Pulmonary artery endothelial cell (primary cell): ENCODE measurements at regions not wholly inside any gene's neighbourhood (a gene's known extent, or its start where the extent isn't known, plus 50 kb on each side); places are given as distances from the start of the nearest gene placed in this dataset.

Experiments used
- DNase-seq: peaks from one replicate; pipeline ENCODE4 v3.0.0-alpha.2; 2011; ENCODE audit warnings: low read depth, low spot score

DNA sequence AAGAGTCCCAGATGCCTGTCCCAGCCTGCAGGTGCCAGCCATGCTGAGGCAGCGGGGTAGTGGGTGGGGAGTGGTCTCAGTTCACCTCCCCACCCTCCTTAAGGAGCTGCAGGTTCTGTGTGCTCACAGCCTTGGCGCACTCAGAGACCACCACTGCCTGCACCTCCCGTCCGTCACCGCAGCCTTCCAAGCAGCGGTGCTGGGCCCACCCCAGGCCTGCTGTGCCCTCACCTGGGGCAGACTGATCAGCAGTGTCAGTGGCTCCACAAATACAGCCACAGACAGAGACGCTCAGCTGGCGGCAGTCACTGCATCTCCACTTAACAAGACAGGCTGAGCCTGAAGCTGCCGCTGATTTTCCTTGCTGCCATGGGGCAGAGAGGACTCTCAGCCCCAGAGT, 120.2 kb downstream of the RFLNA start:
- DNase-seq, result no peak

DNA sequence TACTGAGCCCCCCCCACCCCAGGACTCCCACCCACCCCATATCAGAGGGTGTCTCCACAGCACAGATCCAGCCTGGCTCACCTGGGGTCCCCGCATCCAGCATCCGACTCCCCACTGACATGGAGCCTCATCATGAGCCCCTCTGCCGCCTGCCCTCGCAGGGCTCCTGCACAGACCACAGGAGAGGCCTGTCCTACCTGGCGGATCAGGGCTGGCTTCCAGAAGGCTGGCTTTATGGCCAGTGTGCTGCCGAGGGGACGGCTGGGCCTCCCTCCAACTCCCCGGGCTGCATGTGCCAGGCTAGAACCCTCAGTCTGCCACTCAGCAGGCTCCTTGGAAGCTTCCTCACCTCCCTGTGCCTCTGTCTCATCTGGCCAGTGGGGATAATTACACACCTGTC, 119.0 kb downstream of the RFLNA start:
- DNase-seq, result no peak

DNA sequence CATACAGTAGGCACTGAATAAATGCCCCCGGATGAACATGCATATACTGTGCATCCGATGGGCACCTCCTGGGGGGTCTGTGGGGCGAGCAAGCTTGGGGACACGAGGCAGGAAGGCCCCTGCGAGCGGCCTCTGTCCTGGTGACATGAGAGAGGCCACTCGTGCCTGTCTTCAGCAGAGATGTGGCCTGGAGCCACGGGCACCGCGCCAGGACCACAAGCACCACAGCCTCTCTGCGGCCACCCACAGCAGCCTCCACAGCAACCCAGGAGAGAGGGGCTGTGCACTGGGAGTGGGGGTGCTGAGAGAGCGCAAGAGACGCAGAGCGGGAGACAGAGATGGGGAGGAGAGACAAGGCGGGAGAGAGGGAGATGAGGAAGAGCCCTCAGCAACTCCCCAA, 118.5 kb downstream of the RFLNA start:
- DNase-seq, result no peak

DNA sequence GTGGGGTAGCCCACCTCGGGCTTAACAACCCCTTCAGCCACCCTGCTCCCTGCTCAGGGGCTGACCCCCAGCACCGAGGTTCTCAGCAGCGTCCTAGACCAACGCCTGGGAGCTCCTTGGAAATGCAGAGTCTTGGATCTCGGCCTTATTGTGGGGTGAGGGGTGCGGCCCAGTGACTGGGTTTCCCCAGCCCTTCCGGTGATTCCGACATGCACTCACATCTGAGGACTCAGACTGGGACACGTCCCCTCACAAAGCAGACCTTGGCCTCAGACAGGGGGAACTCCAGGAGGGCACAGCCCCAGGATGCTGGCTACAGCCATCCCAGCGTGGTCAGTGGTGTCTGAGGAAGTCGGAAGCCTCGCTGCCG, 117.7 kb downstream of the RFLNA start:
- no peak for DNase-seq

DNA sequence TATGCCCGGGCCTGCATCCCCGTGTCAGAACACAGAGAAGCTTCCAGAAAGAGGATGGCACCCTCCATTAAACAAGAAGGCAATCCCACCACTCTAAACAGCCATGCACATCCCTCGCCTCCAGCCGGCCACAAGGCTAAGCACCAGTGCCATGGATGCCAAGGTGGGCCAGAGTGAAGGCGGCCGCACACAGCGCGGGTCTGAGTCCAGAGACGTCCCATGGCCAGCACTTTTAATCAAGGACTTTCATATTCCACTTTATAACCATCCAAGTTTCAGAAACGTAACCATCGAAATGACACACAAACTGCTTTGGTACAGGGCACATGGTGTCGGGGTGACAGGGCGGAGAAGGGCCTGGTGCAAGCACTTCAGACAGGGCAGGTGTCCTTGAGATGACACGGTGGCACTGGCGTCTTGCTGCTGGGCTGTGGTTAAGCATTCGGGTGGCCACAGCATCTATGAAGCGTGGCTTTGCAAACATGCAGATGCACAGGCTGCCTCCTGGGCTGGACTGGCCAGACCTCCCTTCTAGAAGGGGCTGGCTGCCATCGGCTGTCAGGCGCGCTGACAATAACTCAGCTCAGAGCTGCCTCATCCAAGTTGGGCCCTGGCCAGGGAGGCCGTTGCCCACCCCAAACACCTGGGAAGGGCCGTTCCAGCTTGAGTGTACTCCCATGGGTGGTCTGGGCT, 117.2 kb downstream of the RFLNA start:
- DNase-seq, result no peak

DNA sequence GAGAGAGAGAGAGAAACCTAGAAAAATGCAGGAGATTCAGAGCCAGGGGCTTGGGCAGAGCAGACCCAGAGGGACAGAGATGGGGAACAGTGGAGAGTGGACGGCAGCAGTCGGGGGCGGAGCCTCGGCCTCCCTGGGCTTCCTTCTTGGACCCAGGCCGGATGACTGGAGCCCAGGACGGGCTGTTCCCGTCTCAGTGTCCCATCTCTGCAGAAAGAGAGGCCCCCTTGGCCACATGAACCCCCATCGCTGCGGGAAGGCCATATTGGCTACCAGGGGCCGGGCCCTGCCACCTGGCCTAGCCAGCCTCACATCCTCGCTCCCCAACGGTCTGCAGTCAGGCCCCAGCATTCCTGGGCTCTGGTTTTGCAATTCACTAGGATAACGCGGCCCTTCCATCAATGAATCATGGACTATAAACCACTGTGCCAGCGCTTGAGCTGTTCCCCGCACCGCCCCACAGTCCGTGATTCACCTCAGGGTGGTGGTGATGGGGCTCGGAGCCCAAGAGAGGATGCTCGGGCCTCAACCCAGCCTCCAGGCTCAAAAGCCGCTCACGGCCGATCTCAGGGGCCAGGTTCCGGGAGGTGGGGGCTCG, 116.5 kb downstream of the RFLNA start:
- no peak for DNase-seq

DNA sequence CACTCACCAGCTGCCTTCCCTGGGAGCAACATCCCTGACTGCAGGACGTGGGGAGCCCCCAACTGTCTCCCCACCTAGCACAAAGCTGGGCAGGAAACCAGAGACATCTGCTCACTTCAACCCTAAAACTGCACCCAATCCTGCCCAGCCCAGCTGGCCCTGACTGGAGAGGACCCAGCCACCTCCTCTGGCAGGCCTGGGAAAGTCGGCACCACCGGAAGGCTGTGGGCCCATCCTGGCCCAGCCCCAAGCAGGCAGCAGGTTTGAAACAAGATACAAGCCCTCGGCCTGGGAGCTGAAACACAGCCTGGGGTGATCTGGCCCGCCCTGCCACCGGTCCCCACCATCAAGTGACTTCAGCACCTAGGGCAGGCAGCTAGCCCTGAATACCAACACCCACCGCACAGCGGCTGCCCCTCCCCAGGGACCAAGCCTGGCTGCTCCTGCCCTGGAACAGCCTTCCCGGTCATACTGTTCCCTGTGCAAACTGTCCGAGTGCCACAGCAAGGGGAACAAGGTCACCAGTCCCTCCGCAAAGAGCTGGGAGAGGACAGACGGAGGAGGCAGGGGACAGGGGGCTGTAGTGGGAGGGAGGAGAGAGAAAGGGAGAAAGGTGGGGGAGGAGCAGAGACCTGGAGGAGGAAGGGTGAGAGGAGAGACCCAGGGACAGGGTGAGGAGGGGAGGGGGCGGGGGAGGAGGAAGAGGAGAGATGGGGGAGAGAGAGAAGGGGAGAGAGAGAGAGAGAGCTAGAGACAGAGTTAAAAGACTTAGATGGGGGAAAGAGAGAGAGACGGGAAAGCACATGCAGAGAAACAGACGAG, 115.7 kb downstream of the RFLNA start:
- no peak for DNase-seq

DNA sequence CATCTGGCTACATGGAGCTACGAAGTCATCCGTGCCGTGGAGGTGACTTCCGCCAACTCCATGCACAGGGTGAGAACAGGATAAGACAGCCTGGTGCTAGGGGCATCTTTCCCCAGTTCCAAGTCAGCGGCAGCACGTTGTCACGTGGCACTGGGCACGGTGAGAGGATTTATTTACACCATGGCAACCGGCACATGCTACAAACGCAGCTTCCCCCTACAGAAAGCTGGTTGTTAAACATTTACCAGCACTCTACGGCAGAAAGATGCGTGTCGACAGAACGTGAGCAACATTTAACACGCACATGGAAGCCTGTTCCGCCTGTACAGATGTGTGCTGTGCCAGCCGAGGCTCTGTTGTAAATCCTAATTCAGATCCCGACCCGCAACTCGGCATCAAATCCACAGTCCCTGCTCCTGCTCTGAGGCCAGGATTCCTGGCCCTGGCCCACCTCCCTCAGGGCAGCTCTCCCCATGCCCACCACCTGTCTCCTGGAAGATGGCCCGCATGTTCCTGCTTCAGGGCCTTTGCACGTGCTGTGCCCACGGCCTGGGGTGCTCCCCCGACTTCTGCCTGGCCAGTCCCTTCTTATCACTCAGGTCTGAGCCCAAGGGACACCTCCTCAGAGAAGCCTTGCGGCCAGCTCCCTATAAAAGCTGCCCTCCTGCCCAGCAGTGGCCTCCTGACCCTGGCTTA, 114.1 kb downstream of the RFLNA start:
- DNase-seq, result no peak

DNA sequence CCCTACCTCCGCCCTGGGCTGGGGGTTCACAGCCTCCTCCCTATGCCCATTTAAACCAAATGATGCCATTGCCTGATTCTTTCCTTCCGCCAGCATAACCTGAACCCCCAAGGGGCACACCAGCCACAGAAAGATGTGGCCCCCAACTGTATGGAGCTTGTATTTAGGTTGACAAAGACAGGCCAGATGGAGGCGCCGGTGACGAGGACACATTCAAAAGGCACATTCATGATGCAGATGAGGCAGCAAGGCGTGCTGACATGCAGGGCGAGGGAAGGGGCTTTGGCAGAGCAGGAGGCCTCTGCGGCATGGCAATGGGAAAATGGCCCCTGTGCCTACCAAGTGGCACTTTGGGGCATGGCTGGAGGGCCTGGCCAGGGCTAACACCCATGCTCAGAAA, 112.2 kb downstream of the RFLNA start:
- no peak for DNase-seq

DNA sequence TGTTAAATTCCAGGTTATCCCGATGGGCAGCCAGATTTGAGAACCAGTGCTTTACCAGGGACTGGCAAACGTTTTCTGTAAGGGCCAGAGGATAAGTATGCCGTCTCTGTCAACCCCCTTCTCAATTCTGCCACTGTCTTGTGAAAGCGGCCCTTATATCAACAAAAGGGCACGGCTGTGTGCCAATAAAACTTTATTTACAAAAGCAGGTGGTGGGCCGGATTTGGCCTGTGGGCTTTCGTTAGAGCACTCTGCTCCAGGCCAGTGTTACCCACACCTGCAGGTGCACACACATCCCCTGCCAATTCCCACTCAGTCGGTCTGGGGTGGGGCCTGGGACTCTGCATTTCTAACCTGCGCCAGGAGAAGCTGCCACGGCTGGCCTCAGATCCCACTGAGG, 111.2 kb downstream of the RFLNA start:
- no peak for DNase-seq

DNA sequence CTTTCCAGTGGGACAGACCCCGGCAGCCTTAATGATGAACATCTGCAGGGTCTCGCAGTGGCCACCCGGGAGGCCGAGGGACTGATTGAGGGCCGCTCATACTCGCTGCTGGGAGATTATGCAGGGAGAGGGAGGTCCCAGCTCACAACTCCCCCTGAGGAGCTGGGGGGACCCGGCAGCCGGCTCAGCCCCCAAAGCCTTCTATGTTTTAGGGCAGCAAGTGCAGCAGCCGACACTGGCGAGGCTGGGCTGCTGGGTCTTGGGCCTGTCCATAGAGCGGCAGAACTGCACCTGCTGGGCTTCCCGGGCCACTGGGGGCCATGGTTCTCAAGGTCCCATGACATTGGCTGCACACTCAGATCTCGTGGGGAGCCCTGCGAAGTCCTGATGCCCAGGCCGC, 110.7 kb downstream of the RFLNA start:
- DNase-seq, result no peak

DNA sequence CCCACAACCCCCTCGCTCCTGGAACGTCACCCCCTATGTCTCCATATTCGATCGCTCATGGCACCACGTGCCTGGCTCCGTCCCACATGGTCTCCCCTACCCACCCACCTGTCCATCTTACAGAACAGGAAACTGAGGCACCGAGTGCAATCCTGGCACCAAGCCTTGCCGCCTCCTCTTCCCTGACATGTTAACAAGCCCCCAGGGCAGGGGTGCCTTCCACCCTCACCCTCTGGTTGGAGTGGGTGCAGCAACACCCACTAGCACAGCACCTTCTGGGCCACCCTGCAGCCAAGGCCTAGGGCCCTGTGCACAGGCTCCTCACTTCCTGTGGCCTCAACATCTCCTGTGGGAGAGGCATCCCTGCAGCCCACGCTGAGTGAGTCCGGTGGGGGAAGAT, 110.3 kb downstream of the RFLNA start:
- no peak for DNase-seq

DNA sequence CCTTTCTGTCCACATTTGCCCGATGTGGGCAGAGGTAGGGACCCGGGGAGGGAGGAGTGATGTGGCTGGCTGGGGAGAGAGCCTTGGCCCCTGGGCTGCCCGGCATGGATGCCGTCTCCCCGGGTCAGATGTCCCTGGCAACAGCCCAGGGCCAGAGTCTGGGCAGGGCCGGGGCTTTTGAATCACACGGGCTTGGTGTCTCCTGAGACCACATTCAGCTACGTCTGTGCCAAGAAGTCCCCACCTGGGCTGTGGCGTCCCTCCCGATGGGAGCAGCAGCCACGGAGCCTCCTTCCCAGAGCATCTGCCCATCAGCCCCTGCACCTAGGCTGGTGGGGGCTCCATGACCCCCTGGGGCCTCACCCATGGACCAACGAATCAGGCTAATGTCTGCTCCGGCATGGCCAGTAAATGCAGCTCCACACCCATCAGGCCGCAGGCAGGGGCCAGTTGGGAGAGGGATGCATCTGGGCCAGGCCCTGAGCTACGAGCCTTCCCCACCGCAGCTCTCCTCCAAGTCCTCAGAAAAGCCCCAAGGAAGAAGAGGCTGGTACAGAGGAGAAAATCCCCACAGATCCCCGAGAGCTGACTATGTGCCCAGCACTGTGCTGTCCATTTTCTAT, 109.4 kb downstream of the RFLNA start:
- no peak for DNase-seq

DNA sequence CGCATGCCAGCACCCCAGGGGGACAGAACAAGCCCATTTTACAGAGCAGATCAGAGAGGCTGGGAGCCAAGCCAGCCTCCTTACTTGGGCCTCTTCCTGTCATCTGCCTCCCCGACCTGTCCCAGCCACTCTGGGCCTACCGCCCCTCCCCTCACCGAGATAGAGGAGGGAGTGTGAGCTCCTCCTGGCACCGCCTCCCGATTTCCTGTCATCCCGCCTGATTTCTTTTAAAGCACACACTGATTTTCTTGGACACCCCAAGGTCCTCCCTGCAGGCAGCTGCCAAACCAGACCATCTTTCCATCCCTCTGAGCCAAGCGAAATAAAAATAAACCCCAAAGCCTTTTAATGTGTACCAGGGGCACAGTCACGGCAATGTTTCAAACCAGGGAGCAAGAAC, 108.4 kb downstream of the RFLNA start:
- no peak for DNase-seq

DNA sequence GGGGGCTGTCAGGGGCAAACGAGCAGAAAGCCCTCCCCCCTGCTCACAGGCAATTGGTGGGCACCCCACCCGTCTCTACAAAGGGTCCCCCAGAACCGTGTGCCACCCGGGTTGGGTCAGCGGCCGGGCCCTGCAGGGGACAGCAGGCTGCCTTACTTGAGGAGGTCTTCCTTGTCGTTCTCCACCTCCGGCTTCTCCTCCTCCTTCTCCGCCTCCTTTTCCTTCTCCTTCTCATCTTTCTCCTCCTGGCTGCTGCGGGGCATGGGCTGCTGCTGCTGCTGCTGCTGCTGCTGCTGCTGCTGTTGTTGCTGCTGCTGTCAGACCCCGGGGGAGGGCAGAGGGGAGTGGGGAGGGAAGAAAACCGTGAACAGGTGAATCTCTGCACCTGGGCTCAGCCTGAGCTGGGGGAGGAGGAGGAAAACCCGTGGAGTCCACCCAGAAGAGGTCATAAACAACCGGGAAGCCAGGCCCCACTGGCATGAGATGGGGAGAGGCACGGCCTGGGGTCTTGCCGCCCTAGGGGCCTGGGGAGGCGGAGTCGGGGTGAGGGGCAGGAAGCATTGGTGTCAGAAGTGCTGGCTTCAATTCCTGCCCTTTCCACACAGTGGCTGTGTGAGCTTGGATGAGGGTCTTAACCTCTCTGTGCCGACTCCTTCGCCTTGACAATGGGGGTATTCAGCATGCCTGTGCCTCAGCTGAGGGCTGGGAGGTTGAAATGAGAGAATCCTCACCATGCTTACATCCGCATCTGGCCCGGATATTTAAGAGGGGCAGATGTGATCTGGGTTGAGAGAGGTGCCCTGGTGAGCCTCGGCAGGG, 107.6 kb downstream of the RFLNA start:
- DNase-seq, result no peak

DNA sequence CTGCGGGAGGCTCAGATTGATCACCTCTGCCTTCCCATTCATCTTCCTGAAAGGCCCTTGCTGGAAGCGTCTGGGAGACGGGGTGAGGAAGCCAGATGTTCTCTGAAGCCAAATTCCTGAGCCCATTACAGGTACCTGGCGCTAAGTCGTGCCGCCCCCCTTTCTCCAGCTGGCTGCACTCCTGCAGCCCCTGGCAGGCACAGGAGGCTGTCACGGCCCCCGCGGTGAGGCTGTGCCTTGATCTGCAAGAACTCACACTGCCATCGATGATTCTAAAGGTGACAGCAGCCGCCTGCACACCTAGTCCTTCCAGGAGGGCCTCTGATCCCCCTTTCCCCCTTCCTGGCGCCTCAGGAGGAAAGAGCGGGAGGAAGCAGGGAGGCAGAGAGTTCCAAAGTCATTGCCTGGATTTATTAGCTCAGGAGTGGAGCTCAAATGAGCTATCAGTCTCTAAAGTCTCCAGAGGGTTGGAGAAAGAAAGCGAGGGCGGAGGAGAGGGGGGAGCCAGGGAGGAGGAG, 106.9 kb downstream of the RFLNA start:
- DNase-seq, result no peak

DNA sequence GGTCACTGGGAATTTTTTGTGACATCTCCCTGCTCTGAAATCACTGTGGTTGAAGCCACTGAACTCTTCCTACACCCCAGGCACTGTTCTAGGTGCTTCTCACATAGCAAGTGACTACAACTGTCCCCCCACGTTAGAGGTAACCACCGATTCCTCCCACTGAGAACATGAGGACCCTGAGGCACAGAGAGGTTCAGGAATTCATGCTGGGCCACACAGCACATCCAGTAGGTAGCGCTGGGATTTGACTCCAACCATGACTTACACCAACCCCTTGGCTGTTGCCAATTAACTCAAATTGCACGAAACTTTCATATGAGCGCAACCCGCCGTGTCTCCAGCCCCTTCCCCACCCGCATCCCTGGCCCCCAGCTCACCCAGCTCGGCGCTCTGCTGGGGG, 105.2 kb downstream of the RFLNA start:
- DNase-seq, result no peak

DNA sequence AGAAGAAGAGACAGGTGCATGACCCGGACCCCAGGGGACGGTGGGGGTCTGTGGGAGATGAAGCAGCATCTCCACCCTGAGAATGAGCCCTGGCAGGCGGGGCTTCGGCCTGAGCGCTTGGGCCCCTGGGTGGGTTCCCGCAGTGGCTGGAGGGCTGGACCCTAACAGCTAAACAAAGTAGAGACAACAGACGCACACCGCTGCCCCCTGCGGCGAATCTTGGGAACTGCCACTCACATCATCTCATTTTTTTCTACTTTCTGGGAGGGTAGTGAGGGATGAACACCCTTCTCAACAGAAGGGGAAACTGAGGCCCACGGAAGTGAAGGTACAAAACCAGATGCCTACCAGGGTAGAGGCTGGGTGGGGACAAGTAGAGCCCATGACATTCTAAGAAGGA, 104.7 kb downstream of the RFLNA start:
- DNase-seq, result no peak

DNA sequence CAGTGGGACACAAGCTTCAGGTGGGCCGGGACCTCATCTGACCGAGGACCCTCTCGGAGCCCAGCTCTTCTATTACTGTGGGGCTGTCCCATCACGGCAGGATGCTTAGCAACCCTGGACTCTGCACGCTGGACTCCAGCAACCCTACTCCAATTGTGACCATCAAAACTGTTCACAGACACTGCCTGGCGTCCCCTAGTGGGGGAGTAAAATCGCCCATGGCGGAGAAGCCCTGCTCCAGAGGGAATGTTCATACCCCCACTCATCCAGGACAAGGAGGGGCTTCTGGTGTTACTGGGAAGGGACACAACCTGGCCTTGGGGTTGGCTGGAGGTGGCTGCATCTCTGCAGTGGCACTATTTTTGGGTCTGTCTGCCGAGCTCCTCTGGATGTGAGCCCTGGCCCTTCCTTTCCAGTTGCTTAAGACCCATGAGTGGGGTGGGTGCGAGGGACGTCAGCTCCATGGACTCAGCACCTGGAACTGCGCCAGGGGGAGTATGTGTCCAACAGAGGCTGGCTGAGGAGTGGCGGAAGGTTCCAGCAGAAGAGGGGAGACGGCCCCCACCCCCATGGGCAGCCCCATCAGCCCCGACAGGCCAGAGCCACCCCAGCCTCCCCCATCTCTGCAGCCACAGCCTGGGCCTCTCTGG, 103.8 kb downstream of the RFLNA start:
- DNase-seq, result no peak
